Glomerular endothelial cell (primary cell): ENCODE measurements at regions not wholly inside any gene's neighbourhood (a gene's known extent, or its start where the extent isn't known, plus 50 kb on each side); places are given as distances from the start of the nearest gene placed in this dataset.

ENCODE experiments used
- DNase-seq: peaks from one replicate; pipeline ENCODE4 v3.0.0-alpha.2; 2011; ENCODE audit warnings: low read depth, low spot score; ENCODE audit errors: extremely low read depth

DNA sequence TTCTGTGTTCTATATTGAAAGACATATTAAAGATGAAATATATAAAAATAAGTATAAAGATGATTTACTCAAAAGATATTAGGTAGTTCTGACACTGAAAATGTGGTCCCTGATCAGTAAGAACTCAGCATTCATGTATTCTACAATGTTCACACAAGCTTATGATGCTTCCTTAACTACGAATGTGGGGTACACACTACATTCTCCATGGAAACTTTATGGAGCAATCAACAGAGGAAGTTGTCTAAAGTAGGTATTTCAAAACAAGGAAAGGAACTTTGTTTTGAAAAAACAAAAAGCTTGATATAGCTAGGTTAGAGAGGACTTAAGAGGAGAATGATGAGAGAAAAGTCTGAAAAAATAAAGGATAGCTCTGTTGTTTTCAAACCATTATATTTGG is 119.7 kb upstream of the RGS18 start:
- no peak for DNase-seq

DNA sequence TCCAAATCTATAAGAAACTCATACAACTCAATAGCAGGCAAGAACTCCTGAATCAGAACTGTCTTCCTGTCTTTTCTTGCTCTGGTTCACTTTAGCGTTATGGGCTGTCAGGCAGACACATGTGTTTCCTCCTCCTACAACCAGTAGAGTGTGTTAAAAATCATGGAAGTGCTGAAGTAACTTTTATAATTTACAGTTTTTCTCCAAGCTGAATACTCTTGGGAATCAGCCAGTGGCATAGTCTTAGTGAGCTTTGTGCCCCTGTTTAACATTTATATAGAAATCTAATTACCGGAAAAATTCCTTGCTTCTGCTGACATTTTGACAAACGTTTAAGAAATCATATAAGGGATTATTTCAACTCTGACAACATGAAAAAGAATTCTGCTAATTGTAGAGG is 113.1 kb upstream of the RGS18 start:
- DNase-seq: no peak

DNA sequence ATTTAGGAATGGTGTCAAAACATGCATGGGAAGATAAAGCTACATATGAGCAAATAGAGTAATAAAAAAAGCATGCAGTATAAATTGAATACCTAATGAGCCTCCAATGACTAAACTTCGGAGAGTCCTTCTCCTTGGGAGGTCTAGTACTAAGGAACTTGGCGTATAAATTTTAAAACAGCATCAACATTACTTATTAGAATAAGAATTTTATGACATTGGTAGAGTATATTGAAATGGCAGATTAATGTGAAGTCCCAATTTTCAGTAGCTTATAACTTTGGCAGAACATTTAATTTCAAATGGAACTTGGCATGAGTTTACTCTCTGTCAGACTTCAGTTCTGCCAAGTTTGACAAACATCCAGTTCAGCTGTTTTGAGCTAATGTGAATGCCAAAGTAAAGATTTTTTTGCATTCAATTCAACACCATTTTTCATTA is 104.7 kb upstream of the RGS18 start:
- DNase-seq: no peak

DNA sequence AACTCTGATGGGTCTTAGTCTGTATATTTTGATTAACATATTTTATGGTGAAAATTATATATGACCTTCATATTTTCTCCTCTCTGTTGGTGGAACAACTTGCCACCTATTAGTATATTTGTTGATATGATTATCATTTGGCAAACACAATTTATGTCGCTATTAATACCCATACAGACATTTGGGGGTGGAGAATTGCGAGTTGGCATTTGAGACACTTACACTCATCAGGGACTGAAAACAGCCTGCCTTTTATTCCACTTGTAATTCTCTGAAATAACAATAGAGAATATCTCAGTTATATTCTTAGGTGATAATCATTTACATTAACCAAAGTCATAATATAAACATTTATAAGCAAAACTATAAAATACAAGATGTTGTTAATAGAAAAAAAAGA is 100.5 kb upstream of the RGS18 start:
- DNase-seq: no peak

DNA sequence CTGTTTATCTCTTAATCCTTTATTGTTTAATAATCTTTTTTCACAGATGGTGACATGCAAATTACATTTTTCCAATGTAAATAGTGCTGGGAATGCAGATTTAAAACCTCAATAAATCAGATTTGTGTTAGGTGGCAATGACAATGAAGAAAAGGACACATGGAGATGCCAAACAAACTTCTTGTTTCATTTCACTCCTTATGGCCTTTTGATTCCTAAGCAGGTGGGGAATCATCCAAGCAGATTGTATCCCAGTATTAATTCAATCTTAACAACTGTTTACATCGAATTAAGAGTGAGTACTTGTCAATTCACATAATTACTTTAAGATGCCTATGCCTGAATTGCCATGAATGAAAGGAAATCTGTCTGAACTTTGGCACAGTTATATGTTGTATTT is 98.9 kb upstream of the RGS18 start:
- DNase-seq: no peak

DNA sequence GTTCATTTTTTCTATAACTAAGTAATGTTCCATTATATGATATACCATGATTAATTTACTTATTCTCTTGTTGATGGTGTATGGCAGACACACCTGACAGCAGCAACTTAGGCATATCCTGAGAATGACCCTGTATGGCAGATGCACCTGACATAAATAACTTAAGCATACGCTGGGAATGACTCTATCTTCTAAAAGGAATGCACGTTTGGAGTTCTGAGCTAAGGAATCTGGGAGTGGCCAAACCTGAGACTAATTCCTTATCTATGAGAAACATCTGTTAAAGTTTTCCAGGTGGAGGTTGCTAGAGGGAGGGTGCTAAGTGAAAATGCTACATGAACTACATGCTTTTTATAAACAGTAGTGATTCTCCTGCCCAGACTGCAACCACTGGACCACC is 96.7 kb upstream of the RGS18 start:
- no peak for DNase-seq

DNA sequence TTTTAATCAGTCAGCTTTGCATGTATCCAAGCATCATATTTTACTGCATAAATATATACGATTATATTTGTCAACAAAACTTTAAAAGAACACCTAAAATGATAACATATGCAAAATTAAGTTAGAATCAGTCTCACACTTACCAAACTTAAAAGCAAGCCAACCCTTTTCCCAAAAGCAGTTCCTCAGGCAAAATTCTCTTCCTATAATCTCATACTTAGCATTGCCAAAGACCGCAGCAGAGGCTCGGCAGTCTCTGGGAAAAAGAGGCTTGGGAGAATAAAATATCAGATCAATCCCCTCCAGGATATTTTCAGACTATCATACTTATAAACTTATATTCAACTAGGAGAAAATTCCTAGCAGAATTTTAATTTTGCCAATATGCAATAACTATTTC is 93.2 kb upstream of the RGS18 start:
- DNase-seq: no peak

DNA sequence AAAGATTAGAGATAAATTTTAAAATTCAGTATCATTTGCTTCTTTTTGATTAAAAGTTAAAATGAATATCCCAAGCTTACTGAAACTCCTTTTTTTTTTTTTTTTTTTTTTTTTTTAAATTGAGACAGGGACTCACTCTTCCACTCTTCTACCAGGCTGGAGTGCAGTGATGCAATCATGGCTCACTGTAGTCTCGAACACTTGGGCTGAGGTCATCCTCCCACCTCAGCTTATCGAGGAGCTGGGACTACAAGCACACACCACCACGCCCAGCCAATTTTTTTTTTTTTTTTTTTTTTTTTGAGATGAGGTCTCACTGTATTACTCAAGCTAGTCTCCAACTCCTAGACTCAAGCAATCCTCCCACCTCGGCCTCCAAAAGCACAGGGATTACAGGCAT is 92.1 kb upstream of the RGS18 start:
- no peak for DNase-seq

DNA sequence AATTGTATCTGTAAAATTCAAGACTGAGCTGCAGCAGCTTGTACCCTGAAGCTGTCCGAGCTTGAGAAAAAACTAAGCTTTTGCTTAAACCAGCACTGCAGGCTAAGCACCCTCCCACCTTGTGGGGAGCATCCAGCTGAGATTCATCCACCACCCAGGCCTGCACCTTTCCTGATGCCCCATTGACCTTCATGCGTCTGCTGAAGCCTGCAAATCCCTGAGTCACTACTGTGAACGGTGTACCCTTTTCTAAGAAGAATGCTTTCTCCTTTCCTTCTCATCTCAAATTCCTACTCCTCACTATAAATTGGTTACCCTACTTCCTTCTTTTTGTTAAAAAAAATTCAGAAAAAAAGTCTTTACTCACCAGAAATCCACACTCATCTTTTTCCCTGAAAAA is 90.9 kb upstream of the RGS18 start:
- DNase-seq: no peak

DNA sequence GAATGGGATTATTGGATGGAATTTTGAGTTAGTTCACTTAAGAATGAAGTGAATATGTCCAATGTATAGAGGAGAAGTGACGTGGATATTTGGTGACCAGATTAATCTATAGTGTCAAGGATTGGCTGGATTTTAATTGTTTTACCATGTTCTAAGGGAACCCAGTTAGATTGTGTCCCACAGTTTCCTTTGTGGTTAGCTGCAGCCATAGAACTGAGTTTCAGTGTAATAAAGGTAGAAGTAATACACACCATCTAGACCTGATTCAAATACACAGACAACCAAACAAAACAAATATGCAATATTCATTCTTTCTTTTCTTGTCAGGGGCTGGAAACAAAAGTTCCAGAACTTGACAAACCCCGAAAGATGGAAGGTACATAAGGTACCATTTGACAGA is 88.0 kb upstream of the RGS18 start:
- no peak for DNase-seq

DNA sequence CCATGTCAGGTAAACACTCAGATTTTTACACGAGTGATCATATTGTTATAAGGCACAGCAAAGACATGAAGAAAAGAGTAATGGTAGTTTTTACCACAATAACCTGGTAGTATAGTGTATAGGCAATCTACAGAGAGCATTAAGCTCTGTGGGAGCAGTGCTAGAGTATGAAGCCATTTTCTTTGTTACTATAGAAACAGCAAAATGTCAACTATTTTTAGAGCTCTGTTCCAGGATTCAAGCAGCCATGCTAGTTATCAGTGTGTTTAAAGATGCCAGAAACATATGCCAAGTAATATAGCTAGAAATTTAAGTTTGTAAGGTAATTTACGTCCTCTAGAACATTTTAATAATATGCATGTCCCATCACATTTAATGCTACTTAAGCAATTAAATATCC is 77.6 kb upstream of the RGS18 start:
- DNase-seq: no peak

DNA sequence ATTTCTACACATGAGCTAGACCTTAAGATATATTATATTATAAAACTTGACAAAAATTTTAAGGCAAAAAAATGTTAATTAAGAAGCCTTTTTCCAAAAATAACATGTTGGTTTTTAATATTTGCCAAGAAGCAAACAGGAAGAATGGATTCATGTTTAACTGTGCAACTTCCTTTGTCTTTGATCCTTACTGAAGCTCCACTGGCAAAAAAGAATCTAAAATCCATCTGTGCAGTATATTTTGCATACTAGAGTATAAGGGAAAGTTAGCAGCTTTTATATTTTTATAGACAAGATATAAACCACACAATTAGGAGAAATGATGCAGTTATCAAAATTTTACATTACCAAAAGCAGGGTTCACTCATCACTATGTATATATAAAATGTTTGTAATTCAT is 76.9 kb upstream of the RGS18 start:
- DNase-seq: no peak

DNA sequence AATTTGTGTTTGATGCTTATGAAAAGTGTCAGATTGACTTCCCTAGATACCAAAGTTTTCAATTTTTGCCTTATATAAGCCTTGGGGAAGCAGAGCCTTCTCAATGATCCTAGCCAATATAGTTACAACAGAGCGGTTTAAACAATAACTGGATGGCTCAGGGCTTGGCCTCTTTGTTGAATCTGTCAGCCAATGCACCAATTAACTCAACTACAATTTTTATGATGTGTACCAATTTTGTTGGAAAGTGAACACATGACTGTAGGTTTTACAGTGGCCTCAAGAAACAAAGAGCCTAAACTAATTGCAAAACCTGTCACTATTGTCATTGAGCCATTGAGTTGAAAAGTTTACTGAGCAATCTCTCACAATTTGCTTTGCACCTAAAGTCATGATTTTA is 71.6 kb upstream of the RGS18 start:
- DNase-seq: no peak

DNA sequence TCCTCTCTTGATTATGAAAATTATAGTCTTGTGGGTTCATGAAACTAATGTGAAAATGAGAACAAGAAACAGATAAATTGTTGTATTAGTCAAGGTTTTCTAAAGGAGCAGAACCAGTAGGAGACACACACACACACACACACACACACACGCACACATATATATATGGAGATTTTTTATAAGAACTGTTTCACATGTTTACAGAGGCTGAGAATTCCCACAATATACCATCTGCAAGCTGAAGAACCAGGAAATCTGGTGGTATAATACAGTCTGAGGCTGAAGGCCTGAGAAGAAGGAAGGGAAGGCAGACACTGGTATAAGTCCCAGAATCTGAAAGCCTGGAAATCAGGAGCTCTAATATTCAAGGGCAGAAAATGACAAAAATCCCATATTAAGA is 70.9 kb upstream of the RGS18 start:
- no peak for DNase-seq

DNA sequence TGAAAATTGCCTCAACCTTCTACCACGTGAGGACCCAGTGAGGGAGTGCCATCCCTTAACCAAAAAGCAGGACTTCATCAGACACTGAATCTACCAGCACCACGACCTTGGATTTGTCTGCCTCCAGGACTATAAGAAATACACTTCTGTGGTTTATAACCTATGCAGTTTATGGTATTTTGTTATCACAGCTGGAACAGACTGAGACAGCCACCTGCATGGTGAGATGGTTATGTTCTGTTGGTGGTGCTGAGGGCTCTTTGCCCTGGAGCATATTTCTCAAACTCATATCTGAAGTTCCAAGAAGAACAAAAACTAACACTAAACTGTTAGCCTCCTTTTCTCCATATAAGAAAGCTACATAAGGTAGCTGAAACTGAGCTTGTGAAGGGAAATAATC is 69.8 kb upstream of the RGS18 start:
- no peak for DNase-seq

DNA sequence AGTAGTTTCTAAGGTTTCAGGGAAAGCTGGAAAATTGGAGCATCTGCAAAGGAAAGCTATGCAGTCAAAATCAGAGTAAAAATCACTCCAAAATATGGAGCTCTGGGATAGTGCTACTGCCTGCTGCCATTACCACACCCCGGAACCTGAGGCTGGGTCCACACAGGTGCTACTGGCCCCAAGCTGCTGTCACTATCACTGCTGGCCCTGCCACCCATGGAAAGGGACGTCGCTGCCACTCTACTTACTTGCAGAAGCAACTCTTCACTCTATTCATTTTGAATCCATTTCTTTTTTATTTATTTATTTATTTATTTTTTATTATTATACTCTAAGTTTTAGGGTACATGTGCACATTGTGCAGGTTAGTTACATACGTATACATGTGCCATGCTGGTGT is 60.3 kb upstream of the RGS18 start:
- DNase-seq: no peak

DNA sequence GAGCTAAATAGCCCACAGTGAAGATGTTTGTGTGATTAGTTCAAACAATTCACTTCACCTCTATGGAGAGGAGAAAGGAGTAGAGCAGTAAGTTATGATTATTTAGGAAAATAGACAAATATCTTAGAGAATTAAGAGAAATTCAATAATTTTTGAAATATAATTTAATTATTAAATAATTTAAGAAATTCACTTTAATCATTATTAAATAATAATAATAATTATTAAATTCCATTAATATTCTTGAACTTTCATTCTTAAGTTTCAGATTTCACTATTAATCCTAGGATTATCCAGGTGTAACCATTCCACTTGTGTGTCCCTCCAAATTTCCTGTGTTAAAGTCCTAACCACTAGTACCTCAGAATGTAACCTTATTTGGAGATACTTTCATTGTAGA is 58.9 kb upstream of the RGS18 start:
- DNase-seq: no peak

DNA sequence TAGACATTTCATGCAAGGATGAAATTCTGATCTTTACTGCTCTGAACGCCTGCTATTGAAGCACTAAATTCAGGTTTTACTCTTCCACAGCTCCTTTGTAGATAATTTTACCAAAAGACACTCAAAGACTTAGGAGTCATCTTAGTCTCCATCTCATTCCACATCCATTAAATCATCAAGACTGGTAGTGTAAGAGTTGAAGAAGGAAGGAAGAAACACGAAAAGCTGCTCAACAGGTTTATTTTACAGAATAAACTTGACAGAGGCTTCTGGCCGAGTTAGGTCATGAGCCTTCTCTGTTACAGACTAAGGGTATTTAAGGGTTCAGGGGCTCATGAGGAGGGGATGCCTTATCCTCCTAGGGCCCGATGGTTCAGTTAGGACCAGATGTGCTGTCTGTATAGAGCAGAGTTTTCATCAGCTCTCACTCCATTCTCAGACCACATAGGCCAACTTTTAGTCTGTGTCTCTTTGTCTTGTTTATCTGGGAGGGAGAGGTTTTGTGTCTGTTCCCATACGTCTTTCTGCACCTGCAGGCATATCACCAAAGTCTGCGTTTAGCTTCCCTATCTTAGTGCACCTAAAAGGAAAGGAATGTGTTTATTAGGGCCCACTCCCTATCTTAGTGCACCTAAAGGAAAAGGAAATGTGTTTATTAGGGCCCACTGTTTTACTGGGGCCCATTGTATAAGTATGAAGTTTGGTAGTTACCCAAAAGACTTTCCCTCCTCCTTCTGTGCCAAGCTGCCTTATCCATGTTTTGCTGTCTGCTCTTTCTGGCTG is 57.4 kb upstream of the RGS18 start:
- DNase-seq: no peak

DNA sequence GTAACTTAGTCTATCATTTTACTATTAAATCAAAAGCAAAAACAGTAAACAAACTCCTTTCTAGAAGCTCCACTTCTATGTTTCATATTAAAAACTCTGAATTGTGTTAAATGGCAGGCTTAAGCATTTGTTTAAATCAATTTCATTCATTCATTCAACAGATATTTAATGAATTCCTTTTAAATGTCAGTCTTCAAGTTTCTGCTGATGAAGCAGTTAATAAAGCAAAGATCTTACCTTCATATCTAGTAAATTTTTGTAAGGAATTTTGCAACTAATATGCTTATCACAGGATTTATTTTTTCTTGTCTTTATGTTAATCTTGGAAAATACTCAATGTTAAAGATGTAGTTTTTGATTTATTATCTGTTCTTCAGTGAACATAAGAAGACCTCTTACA is 54.1 kb upstream of the RGS18 start:
- no peak for DNase-seq

DNA sequence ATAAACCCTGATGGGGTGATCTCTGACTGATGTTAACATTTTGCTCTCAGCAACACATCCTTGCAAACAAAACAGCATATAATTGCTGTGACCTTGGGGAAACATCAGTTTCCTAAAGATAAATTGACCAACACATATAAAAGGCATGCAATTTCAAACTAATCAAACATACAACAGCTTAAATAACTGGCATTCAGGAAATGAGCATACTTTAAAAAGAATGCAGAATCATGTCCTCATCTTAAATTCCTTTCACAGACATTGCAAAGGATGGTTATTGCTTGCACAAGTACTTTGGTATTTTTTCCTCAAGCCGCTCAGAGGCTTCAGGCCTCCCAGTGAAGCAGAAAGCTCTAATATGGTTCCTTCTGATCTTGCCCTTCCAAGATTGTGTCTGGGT is 53.4 kb upstream of the RGS18 start:
- peak; percentile 95 for DNase-seq

DNA sequence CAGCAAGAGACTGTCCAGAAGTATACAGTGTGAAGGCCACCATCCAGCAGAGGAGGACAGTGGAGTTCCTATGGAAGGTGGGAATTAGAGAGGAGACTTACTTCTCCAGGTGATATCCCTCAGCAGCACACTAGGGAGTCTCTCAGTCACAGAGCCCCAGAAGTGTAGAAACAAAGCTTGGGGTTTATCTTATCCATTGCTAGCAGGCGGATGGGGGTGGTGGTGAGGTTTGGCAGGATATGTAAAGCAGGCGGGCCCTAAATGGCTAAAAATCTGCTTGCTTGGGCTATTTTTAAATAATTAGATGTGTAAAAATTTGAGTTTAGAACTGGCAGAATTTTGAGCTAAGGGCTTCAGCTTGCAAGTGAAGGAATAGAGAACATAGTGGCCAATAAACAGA is 50.1 kb upstream of the RGS18 start:
- DNase-seq: no peak
